ENCODE measurements at regions not wholly inside any gene's neighbourhood (a gene's known extent, or its start where the extent isn't known, plus 50 kb on each side); places are given as distances from the start of the nearest gene placed in this dataset.

DNA sequence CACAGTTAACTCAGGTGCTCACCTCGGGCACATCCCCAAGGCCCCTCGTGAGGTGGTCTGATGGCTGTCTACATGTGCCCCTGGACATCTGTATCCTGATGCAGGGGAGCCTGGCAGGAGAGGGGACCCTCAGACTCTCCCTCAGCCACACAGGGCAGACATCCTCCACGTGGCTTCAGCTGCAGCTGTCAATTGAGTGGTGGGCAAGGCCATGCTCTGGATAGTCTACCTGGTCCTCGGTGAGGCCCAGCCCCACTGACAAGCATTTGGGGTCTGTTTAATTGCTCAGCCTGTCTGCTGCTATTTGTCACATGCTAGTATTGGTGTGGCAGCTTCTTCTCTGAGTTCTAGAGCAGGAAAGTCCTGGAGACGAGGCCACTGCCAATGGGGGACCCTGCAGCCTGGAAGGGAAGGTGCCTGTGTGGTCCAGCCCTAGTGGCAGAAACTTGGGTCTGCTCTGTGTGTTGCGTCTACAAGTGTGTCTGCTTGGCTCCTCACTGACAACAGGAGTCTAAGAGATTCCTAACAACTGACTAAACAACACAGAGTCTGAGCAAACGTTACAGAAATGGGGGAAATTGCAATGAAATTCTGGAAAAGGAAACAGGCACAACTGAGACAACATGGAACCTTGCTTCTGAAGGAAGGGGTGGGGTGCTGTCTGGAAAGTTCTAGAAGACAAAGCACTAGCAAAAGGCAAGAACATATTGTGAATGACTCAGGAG lies 59.3 kb upstream of the IGFBP3 start:
- Histone ChIP-seq H3K27ac (ENCODE audit: low read depth, low read length) (no peak overlapping the region), H3K36me3 (ENCODE audit: control insufficient read depth in 3 of 3, insufficient read depth in 3 of 3, low read length in 3 of 3) (no peaks in the 10 kb centered on the region), H3K9ac (ENCODE audit: low read depth in 1 of 3, low read length in 3 of 3) (no peak overlapping the region), H3K4me3 (ENCODE audit: low read length in 3 of 3) (no peak overlapping the region), H3K4me1 (ENCODE audit: control insufficient read depth in 3 of 3, insufficient read depth in 3 of 3, low read length in 3 of 3) (peaks cover 12 to 28% (median 18%) of the 10 kb centered on the region in 3 donors), H3K27me3 (ENCODE audit: control insufficient read depth in 3 of 3, insufficient read depth in 3 of 3, low read length in 3 of 3) (peaks cover 0 to 2% (median 0%) of the 10 kb centered on the region in 3 donors), H3K9me3 (ENCODE audit: control insufficient read depth in 3 of 3, low read length in 3 of 3) (no peaks in the 10 kb centered on the region)

DNA sequence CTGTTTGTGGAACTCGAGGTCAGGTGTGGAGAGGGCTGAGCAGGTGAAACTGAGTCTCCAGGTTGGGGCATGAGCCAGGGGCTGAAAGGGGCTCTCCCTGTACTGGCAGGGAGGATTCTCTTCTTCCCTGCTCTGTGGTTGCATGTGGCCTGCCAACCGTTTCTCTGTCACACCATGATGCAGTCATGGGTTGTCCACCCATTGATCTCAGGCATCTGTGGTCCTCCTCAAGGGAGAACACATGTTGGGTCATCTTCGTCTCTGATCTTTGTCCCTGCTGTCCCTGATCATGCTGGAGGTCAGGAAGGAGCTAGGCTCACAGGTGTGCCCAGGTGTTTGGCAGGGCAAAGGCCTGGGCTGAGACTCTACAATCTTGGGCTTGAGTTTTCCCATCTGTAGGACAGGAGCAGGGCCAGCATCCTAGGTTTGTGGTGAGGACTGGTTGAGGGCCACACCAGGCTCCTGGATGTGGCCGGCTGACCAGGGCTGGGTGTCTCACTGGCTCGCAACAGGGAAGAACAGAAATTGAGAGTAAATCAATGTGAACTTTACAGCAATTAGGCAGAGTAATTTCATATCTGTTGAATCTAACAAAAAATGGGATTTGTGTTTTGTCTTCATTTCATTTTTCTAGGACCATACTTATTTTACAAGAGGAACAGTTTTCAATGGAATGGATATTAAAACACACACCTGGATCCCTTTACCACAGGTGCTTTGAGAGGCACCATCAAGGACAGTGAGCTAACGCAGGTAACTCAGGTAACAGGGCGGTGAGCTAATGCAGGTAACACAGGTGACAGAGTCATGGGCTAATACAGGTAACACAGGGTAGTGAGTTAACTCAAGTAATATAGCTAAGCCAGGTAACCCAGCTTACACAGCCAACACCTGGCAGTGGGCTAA lies 58.5 kb upstream of the IGFBP3 start:
- H3K4me3 ChIP-seq (ENCODE audit: low read length in 3 of 3): no peak overlapping the region
- no peaks in the 10 kb centered on the region for H3K36me3 ChIP-seq (ENCODE audit: control insufficient read depth in 3 of 3, insufficient read depth in 3 of 3, low read length in 3 of 3)
- peaks cover 0 to 2% (median 0%) of the 10 kb centered on the region in 3 donors for H3K27me3 ChIP-seq (ENCODE audit: control insufficient read depth in 3 of 3, insufficient read depth in 3 of 3, low read length in 3 of 3)
- H3K9me3 ChIP-seq (ENCODE audit: control insufficient read depth in 3 of 3, low read length in 3 of 3): no peaks in the 10 kb centered on the region
- no peak overlapping the region for H3K9ac ChIP-seq (ENCODE audit: low read depth in 1 of 3, low read length in 3 of 3)
- H3K4me1 ChIP-seq (ENCODE audit: control insufficient read depth in 3 of 3, insufficient read depth in 3 of 3, low read length in 3 of 3): peaks cover 11 to 22% (median 14%) of the 10 kb centered on the region in 3 donors
- H3K27ac ChIP-seq (ENCODE audit: low read depth, low read length): no peak overlapping the region

DNA sequence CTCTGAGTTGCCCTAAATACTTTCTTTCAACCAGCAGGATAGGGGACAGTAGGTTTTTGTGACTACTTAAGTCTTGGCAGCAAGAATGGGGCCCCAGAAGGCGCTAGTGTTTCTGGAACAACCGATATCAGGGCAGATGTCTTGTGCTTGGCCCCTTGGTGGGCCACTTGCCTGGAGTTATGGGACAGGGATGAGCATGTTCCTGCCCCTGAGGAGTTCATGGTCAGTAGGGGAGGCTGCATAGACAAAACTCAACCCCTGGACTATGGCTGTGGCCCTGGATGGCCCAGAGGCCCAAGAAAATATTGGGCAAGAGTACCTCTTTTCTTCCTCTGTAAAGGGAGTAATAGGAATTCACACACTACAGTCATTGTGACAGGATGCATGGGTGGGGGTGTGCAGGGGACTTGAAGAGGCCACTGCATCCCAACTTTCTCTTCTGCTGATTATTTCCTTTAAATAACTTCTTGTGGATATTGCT lies 57.7 kb upstream of the IGFBP3 start:
- Histone ChIP-seq H3K27ac (ENCODE audit: low read depth, low read length) (peak overlapping the region; percentile 36), H3K4me1 (ENCODE audit: control insufficient read depth in 3 of 3, insufficient read depth in 3 of 3, low read length in 3 of 3) (peaks cover 8 to 18% (median 11%) of the 10 kb centered on the region in 3 donors), H3K9ac (ENCODE audit: low read depth in 1 of 3, low read length in 3 of 3) (no peak overlapping the region), H3K36me3 (ENCODE audit: control insufficient read depth in 3 of 3, insufficient read depth in 3 of 3, low read length in 3 of 3) (no peaks in the 10 kb centered on the region), H3K27me3 (ENCODE audit: control insufficient read depth in 3 of 3, insufficient read depth in 3 of 3, low read length in 3 of 3) (peaks cover 0 to 2% (median 0%) of the 10 kb centered on the region in 3 donors), H3K9me3 (ENCODE audit: control insufficient read depth in 3 of 3, low read length in 3 of 3) (no peaks in the 10 kb centered on the region), H3K4me3 (ENCODE audit: low read length in 3 of 3) (no peak overlapping the region)

DNA sequence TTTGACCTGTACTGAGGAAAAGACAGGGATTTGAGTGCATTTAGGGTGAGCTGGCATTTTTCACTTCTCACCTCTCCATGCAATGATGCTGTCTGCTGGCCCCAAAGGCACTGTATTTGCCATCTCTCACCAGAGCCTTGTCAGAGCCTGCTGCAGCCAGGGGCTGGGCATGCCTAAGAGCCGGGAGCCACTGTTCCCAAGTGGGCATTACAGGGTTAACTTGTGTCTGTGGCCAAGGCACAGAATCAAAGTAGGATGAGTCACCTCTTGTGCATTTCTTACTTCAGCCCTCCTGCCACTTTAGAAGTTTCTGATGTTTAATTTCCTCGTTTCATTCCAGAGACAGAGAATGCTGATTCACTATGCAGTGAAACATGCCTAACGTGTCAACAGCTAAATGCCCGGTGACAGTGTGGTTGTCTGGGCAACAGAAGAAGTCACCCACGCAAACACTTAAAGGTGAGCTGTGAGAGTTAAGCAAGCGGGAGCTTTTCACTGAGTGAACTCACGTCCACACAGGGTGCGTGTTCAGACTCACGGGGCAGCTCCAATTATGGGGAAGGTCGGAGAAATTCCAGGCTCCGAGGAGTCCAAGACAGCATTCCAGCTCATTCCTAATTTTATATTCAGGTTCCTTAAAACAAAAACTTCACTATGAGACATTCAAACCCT lies 57.1 kb upstream of the IGFBP3 start:
- peaks cover 8 to 15% (median 11%) of the 10 kb centered on the region in 3 donors for H3K4me1 ChIP-seq (ENCODE audit: control insufficient read depth in 3 of 3, insufficient read depth in 3 of 3, low read length in 3 of 3)
- peak overlapping the region in 1 of 3 donors; percentile 33 for H3K9ac ChIP-seq (ENCODE audit: low read depth in 1 of 3, low read length in 3 of 3)
- H3K36me3 ChIP-seq (ENCODE audit: control insufficient read depth in 3 of 3, insufficient read depth in 3 of 3, low read length in 3 of 3): no peaks in the 10 kb centered on the region
- H3K4me3 ChIP-seq (ENCODE audit: low read length in 3 of 3): no peak overlapping the region
- H3K27ac ChIP-seq (ENCODE audit: low read depth, low read length): peak overlapping the region; percentile 36
- H3K27me3 ChIP-seq (ENCODE audit: control insufficient read depth in 3 of 3, insufficient read depth in 3 of 3, low read length in 3 of 3): peaks cover 0 to 2% (median 0%) of the 10 kb centered on the region in 3 donors
- no peaks in the 10 kb centered on the region for H3K9me3 ChIP-seq (ENCODE audit: control insufficient read depth in 3 of 3, low read length in 3 of 3)

DNA sequence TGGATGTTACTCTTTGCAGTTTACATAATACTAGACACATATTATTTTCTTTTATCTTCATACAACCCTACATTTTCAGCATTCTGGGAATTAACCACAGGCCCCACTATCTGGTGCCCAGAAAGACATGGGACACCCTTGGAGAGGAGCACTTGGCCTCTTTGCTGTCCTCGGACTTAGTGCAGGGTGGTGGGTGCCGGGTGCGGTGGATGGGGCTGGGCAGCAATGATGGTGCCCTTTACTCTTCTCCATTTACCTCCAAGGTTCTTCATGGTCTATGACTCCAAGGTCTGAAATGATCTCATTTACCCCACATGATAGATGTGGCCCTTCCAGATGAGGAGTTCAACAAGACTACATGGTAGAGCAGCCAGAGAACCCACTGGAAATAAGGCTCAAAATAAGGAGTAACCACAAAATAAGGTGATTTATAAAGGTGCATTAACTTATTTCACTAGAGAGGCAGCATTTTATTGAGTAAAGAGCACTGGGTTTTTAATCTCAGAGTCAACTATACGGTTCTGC lies 56.2 kb upstream of the IGFBP3 start:
- H3K4me3 ChIP-seq (ENCODE audit: low read length in 3 of 3): no peak overlapping the region

DNA sequence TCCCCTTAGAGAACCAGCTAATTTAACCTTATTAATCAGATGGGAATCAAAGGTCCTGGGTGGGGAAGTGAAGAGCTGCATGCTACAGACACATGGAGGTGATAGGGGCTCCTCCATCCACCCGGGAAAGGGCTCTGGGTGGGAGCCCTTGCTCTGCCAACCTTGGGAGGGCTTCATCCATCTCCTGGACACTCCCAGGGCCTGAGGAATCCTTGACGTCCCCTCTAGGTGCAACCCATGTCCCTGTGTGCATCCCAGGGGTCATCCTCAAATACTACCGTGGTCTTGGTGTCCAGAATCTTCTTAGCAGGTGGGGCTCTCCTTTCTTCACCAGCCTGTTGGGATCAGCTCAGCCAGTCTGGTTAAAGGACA lies 55.4 kb upstream of the IGFBP3 start:
- H3K27me3 ChIP-seq (ENCODE audit: control insufficient read depth in 3 of 3, insufficient read depth in 3 of 3, low read length in 3 of 3): peaks cover 0 to 2% (median 0%) of the 10 kb centered on the region in 3 donors
- no peaks in the 10 kb centered on the region for H3K36me3 ChIP-seq (ENCODE audit: control insufficient read depth in 3 of 3, insufficient read depth in 3 of 3, low read length in 3 of 3)
- H3K4me1 ChIP-seq (ENCODE audit: control insufficient read depth in 3 of 3, insufficient read depth in 3 of 3, low read length in 3 of 3): peaks cover 8 to 15% (median 11%) of the 10 kb centered on the region in 3 donors
- no peak overlapping the region for H3K27ac ChIP-seq (ENCODE audit: low read depth, low read length)
- no peak overlapping the region for H3K9ac ChIP-seq (ENCODE audit: low read depth in 1 of 3, low read length in 3 of 3)
- no peak overlapping the region for H3K4me3 ChIP-seq (ENCODE audit: low read length in 3 of 3)
- H3K9me3 ChIP-seq (ENCODE audit: control insufficient read depth in 3 of 3, low read length in 3 of 3): no peaks in the 10 kb centered on the region

More for the DNA sequence above, 56.2 kb upstream of the IGFBP3 start:
- no peak overlapping the region for H3K27ac ChIP-seq (ENCODE audit: low read depth, low read length)
- no peaks in the 10 kb centered on the region for H3K9me3 ChIP-seq (ENCODE audit: control insufficient read depth in 3 of 3, low read length in 3 of 3)
- no peak overlapping the region for H3K9ac ChIP-seq (ENCODE audit: low read depth in 1 of 3, low read length in 3 of 3)
- peaks cover 8 to 15% (median 11%) of the 10 kb centered on the region in 3 donors for H3K4me1 ChIP-seq (ENCODE audit: control insufficient read depth in 3 of 3, insufficient read depth in 3 of 3, low read length in 3 of 3)
- peaks cover 0 to 2% (median 0%) of the 10 kb centered on the region in 3 donors for H3K27me3 ChIP-seq (ENCODE audit: control insufficient read depth in 3 of 3, insufficient read depth in 3 of 3, low read length in 3 of 3)
- H3K36me3 ChIP-seq (ENCODE audit: control insufficient read depth in 3 of 3, insufficient read depth in 3 of 3, low read length in 3 of 3): no peaks in the 10 kb centered on the region

DNA sequence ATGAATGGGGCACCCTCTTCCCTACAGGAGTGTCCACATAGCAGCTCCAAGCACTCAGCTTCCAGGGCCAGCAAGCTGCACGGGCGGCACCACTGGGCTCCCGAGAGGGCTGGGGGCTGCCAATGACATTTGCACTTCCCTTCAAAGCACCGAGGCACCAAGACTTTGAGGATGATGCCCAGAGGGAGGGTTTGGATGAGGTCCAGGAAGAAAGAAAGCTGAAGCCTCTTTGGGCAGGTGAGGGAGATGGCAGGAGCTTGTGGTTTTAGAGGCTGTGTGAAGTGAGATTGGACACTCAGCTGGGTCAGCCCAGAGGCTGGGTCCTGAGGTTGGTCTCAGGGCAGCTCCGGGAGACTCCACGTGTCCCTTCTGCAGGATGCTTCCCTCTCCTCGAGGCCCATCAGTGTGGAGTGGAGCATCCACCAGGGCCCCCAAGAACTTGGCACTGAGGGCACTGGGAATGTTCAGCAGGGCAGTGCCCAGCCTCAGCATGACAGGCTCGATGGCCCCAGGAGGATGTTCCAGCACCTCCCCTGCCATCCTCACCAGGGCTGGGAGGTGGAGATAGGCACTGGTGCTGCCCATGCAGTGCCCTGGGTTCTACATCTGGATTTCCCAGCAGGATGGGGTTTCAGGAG lies 54.9 kb upstream of the IGFBP3 start:
- H3K27me3 ChIP-seq (ENCODE audit: control insufficient read depth in 3 of 3, insufficient read depth in 3 of 3, low read length in 3 of 3): peaks cover 0 to 2% (median 0%) of the 10 kb centered on the region in 3 donors
- no peaks in the 10 kb centered on the region for H3K9me3 ChIP-seq (ENCODE audit: control insufficient read depth in 3 of 3, low read length in 3 of 3)
- no peak overlapping the region for H3K27ac ChIP-seq (ENCODE audit: low read depth, low read length)
- no peak overlapping the region for H3K4me3 ChIP-seq (ENCODE audit: low read length in 3 of 3)
- no peak overlapping the region for H3K9ac ChIP-seq (ENCODE audit: low read depth in 1 of 3, low read length in 3 of 3)
- no peaks in the 10 kb centered on the region for H3K36me3 ChIP-seq (ENCODE audit: control insufficient read depth in 3 of 3, insufficient read depth in 3 of 3, low read length in 3 of 3)
- H3K4me1 ChIP-seq (ENCODE audit: control insufficient read depth in 3 of 3, insufficient read depth in 3 of 3, low read length in 3 of 3): peaks cover 8 to 13% (median 11%) of the 10 kb centered on the region in 3 donors

DNA sequence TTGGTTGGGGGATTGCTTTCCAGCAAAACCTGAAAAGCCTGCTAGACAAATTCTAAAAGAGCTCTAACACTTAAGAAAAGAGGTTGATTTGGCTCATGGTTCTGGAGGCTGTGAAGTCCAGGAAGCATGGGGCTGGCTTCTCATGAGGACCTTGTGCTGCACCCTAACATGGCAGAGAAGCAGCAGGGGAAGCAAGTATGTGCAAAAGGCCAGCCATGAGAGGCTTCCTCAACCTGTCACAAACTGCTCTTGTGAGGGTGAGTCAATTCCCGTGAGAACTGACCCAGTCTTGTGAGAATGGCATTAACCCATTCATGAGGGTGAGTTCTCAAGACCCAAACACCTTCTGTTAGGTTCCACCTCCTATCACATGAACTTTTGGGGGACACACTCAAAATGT lies 54.3 kb upstream of the IGFBP3 start:
- Histone ChIP-seq H3K36me3 (ENCODE audit: control insufficient read depth in 3 of 3, insufficient read depth in 3 of 3, low read length in 3 of 3) (no peaks in the 10 kb centered on the region), H3K9me3 (ENCODE audit: control insufficient read depth in 3 of 3, low read length in 3 of 3) (no peaks in the 10 kb centered on the region), H3K27me3 (ENCODE audit: control insufficient read depth in 3 of 3, insufficient read depth in 3 of 3, low read length in 3 of 3) (peaks cover 0 to 2% (median 0%) of the 10 kb centered on the region in 3 donors), H3K9ac (ENCODE audit: low read depth in 1 of 3, low read length in 3 of 3) (no peak overlapping the region), H3K4me3 (ENCODE audit: low read length in 3 of 3) (no peak overlapping the region), H3K27ac (ENCODE audit: low read depth, low read length) (no peak overlapping the region), H3K4me1 (ENCODE audit: control insufficient read depth in 3 of 3, insufficient read depth in 3 of 3, low read length in 3 of 3) (peaks cover 8 to 12% (median 11%) of the 10 kb centered on the region in 3 donors)

All from skeletal muscle tissue (tissue), 3 donors.